HFF-Myc (cell line): ENCODE measurements at regions not wholly inside any gene's neighbourhood (a gene's known extent, or its start where the extent isn't known, plus 50 kb on each side); places are given as distances from the start of the nearest gene placed in this dataset.
"Not testable (repeated sequence)": the region's sequence is repeated elsewhere in the genome, so short reads cannot be mapped to it uniquely, and the experiment has no call there.

Experiments
- DNase-seq: peaks from one replicate; pipeline ENCODE4 v3.0.0-alpha.2; 2011; ENCODE audit warnings: low read depth; ENCODE audit errors: extremely low read depth
- H3K4me3 ChIP-seq: replicated peaks from 2 replicates; pipeline ENCODE4 v1.5.1; 2011; ENCODE audit warnings: low read depth, mild to moderate bottlenecking, control low read depth, low read length
- TF ChIP-seq, protein P1 (sequence below): IDR thresholded peaks from 2 replicates; pipeline ENCODE4 v1.5.1; 2012; ENCODE audit warnings: mild to moderate bottlenecking, low read depth, low read length, control low read depth; ENCODE audit errors: missing control alignments

DNA sequence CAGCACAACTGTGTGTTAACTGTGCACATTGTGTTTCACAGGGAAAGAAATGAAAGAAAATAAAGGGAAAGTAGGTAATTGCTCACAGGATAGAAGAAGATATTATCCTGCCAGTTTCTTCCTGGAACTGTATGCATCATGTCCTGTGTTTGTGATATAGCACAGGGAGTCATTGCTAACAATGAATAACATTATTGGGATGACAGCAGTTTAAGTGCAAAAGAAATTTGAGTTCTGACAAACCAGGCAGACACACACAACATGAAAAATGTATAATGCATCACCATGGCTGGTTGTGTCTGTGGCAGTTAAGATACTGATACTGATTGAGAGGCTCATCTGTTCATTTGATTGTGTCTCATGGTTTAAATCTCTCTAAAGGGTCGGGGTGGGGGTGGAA lies 145.4 kb downstream of the SPATA31D1 start:
- TF ChIP-seq, protein P1, sequence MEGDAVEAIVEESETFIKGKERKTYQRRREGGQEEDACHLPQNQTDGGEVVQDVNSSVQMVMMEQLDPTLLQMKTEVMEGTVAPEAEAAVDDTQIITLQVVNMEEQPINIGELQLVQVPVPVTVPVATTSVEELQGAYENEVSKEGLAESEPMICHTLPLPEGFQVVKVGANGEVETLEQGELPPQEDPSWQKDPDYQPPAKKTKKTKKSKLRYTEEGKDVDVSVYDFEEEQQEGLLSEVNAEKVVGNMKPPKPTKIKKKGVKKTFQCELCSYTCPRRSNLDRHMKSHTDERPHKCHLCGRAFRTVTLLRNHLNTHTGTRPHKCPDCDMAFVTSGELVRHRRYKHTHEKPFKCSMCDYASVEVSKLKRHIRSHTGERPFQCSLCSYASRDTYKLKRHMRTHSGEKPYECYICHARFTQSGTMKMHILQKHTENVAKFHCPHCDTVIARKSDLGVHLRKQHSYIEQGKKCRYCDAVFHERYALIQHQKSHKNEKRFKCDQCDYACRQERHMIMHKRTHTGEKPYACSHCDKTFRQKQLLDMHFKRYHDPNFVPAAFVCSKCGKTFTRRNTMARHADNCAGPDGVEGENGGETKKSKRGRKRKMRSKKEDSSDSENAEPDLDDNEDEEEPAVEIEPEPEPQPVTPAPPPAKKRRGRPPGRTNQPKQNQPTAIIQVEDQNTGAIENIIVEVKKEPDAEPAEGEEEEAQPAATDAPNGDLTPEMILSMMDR: no peak
- DNase-seq: no peak

DNA sequence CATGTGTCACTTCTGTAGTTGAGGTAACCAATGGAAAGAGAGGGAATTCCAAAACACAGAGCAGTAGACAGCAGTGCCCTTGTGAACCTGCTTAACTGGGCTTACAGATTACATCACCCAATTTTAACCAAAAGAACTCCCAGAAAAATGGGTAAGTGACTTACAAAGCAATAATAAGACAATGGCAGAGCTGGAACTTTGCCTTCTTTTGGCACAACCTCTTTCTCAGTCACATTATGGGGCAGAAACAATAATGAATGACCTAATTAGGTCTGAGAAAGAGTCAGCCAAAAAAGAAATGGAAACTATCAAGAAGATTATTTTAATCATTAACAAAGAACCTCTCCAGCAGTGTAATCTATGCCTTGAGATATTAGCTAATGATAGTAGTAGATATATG lies 146.5 kb downstream of the SPATA31D1 start:
- TF ChIP-seq, protein P1: no peak
- H3K4me3 ChIP-seq: no peak overlapping the region
- no peak for DNase-seq

More for the DNA sequence above, 145.4 kb downstream of the SPATA31D1 start:
- no peak overlapping the region for H3K4me3 ChIP-seq

DNA sequence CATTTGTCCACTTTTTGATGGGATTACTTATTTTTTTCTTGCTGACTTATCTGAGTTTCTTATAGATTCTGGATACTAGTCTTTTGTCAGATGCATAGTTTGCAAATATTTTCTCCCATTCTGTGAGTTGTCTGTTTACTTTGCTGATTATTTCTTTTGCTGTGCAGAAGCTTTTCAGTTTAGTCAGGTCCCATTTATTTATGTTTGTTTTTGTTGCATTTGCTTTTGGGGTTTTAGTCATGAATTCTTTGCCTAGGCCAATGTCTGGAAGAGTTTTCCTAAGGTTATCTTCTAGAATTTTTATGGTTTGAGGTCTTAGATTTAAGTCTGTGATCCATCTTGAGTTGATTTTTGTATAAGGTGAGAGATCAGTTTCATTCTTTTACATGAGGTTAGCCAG lies 149.5 kb downstream of the SPATA31D1 start:
- H3K4me3 ChIP-seq, DNase-seq: not testable (repeated sequence)

DNA sequence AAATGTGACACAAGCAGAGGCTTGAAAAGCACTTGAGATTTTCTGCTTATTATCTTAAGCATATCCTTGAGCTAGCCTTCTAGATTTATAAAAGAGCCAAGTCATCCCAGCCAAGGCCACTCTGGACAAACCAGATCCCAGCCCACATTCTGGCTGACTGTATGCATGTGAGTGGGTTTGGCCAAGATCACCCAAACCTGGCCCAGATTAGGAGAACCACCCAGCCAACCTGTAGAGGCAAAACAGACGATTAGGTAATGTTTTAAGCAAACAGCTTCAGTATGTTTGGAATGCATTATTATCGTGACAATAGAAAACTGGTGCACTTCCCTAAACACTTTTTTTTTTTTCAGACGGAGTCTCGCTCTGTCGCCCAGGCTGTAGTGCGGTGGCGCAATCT lies 151.9 kb downstream of the SPATA31D1 start:
- TF ChIP-seq, protein P1: no peak
- no peak overlapping the region for H3K4me3 ChIP-seq
- no peak for DNase-seq

DNA sequence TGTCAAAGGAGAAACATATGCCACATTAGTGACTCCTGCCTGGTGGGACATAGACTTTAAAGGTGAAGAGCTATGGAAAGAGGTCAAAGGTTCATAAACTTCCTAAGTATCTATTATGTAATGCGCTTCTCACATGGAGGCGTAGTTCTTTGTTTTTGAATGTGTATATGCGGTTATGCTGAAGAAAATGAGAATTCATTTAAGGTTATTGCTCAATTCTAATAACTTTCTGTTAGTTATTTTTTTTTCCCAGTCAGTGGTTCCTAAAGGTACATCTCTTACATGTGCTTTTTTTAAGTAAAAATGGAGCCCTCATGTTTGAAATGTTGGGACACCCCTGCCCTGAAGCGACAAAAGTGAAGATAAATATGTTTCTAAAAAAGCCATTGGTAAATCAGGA lies 156.2 kb downstream of the SPATA31D1 start:
- H3K4me3 ChIP-seq: no peak overlapping the region
- no peak for DNase-seq
- TF ChIP-seq, protein P1: no peak

DNA sequence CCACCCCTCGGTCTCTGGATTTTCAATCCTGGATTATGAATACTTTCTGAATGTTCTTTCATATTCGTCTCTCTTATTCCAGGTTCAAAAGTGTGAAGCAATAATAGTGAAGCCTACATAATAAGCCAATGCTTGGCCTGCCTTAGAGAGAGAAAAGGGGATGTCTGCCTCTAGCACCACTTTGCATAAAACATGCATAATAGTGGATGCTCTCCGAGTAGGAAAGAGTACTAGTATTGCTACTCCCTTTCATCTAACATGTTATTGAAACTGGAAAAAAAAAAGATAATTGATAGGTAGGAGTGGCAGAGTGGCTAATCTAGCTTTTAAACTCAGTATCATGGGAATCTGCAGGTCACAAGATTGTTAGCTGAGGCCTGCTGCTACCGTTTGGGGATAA lies 158.1 kb downstream of the SPATA31D1 start:
- TF ChIP-seq, protein P1: no peak
- no peak overlapping the region for H3K4me3 ChIP-seq
- no peak for DNase-seq

DNA sequence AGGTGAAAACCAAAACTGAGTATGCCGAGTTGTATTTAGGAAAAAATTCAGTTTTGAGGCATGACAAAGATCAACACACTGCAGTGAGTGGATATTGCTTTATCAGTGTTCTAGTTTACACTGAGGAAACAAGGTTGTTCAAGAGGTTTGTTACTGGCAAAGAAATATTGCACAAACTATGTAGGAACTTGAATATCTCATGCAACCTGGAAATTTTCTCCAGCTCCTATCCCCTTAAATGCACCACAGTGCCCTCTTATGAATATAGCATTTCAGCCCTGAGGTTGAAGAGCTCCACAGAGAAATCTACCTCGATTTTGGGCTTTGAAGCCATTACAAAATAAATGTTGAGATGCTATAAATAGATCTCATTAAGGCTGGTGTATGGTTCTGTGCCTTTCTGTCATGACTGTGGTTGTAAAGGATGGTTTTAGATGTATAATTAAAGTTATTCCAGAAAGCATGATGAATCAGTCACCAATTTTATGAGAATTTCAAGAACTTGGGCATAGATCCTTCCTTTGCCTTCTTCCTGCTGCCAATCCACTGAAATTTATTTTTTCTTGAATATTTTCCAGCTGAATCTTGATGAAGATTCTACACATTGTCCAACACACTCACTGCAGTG lies 159.3 kb downstream of the SPATA31D1 start:
- TF ChIP-seq, protein P1: no peak
- no peak for DNase-seq
- no peak overlapping the region for H3K4me3 ChIP-seq
